Kidney (tissue), 13 donors: ENCODE measurements at regions not wholly inside any gene's neighbourhood (a gene's known extent, or its start where the extent isn't known, plus 50 kb on each side); places are given as distances from the start of the nearest gene placed in this dataset.

Source experiments
- DNase-seq, 5 donors: peaks; one replicate each; pipeline ENCODE4 v3.0.0-alpha.2; 2013 to 2020
- FAIRE-seq: peaks from 2 replicates; lab custom pipeline; 2012; peaks lifted over from hg19 to GRCh38; lab: Jason Lieb, UNC
- H3K27ac ChIP-seq, 2 donors: one replicate each; pipeline ENCODE4 v1.7.0; 2013; ENCODE audit warnings: low read depth in 2 of 2, low read length in 2 of 2, inconsistent platforms in 1 of 2
- H3K27me3 ChIP-seq: one replicate; pipeline ENCODE4 v1.7.1; 2013; ENCODE audit warnings: low read length, inconsistent platforms; ENCODE audit not compliant: control insufficient read depth, insufficient read depth
- H3K36me3 ChIP-seq, 3 donors: one replicate each; pipeline versions ENCODE4 v1.7.0 to v1.7.1; 2013; ENCODE audit warnings: low read length in 3 of 3, control low read depth in 1 of 3, inconsistent platforms in 1 of 3; ENCODE audit not compliant: insufficient read depth in 3 of 3, control insufficient read depth in 2 of 3
- H3K4me1 ChIP-seq, 3 donors: one replicate each; pipeline versions ENCODE4 v1.7.0 to v1.7.1; 2013; ENCODE audit warnings: low read length in 3 of 3, inconsistent platforms in 1 of 3, low read depth in 1 of 3; ENCODE audit not compliant: control insufficient read depth in 2 of 3, insufficient read depth in 2 of 3
- H3K4me3 ChIP-seq, 3 donors: one replicate each; pipeline versions ENCODE4 v1.7.0 to v1.8.1; 2013; ENCODE audit warnings: low read length in 3 of 3, control low read depth in 1 of 3, inconsistent platforms in 1 of 3
- H3K9ac ChIP-seq, 3 donors: one replicate each; pipeline versions ENCODE4 v1.7.0 to v1.7.1; 2013; ENCODE audit warnings: low read length in 3 of 3, control low read depth in 1 of 3, inconsistent platforms in 1 of 3
- H3K9me3 ChIP-seq, 3 donors: one replicate each; pipeline versions ENCODE4 v1.7.0 to v1.7.1; 2013; ENCODE audit warnings: low read length in 3 of 3, control low read depth in 1 of 3, inconsistent platforms in 1 of 3; ENCODE audit not compliant: control insufficient read depth in 2 of 3, insufficient read depth in 1 of 3
- intact Hi-C: fragments of 100-400 bp; cut with DNase I; formaldehyde crosslinking; loops from one replicate; pipeline ENCODE4 v1.11.1; 2022
- TF ChIP-seq, protein P1 (sequence below): IDR thresholded peaks from 3 replicates; pipeline ENCODE4 v1.5.1; 2012; ENCODE audit warnings: mild to moderate bottlenecking, moderate library complexity, borderline replicate concordance; ENCODE audit not compliant: insufficient read depth; ENCODE audit errors: extremely low read depth
- donor health status: control.
- donor health status: control.
- donor health status: control.
- donor health status: control.
- donor health status: control.
- donor health status: DM: yes; HTN: yes; CAD: no.
- donor health status: Normal renal cell carcinoma (clear cell type).

- H3K36me3 ChIP-seq: no peaks in the 10 kb centered on the region
- H3K4me1 ChIP-seq: no peaks in the 10 kb centered on the region
- H3K9me3 ChIP-seq: no peaks in the 10 kb centered on the region
- H3K27ac ChIP-seq: no peak overlapping the region
- no peak overlapping the region for H3K4me3 ChIP-seq
- intact Hi-C loops: no loop called here
- TF ChIP-seq, protein P1, sequence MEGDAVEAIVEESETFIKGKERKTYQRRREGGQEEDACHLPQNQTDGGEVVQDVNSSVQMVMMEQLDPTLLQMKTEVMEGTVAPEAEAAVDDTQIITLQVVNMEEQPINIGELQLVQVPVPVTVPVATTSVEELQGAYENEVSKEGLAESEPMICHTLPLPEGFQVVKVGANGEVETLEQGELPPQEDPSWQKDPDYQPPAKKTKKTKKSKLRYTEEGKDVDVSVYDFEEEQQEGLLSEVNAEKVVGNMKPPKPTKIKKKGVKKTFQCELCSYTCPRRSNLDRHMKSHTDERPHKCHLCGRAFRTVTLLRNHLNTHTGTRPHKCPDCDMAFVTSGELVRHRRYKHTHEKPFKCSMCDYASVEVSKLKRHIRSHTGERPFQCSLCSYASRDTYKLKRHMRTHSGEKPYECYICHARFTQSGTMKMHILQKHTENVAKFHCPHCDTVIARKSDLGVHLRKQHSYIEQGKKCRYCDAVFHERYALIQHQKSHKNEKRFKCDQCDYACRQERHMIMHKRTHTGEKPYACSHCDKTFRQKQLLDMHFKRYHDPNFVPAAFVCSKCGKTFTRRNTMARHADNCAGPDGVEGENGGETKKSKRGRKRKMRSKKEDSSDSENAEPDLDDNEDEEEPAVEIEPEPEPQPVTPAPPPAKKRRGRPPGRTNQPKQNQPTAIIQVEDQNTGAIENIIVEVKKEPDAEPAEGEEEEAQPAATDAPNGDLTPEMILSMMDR: no peak
- no peak for FAIRE-seq
- DNase-seq: no peak
- H3K9ac ChIP-seq: no peak overlapping the region
- no peaks in the 10 kb centered on the region for H3K27me3 ChIP-seq
Measured at GRCh38 chr12:111212814-111213456, 156.0 kb downstream of the PHETA1 start.

- Histone ChIP-seq H3K4me1 (no peaks in the 10 kb centered on the region), H3K27me3 (no peaks in the 10 kb centered on the region), H3K4me3 (no peak overlapping the region), H3K9me3 (no peaks in the 10 kb centered on the region), H3K27ac (no peak overlapping the region), H3K36me3 (no peaks in the 10 kb centered on the region), H3K9ac (no peak overlapping the region)
- FAIRE-seq (no peak), DNase-seq (peak in 3 of 5 donors; percentile 71 to 79 (median 76))
- TF ChIP-seq, protein P1: no peak
- intact Hi-C loops: no loop called here
Measured at GRCh38 chr12:111211910-111212757, 156.8 kb downstream of the PHETA1 start.

DNA sequence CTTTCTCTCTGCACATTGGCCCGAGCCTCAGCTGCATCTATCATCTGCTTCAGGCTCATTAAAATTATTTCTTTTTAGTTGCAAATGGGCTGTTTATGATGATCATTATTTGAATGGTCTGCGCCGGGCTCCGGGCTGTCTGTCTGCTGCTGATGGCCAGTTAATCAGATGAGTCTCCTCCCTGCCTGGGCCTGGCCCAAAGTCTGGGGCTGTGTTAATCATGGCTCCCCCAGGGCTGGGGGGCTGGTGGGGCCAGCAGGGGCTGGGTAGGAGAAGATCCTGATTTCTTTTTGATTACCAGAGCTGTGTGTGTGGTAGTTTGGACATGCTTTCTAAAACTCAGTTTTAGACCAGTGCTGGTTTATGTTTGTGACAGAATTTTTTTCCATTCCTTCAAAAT, 159.1 kb downstream of the PHETA1 start:
- Histone ChIP-seq H3K9me3 (no peaks in the 10 kb centered on the region), H3K9ac (no peak overlapping the region), H3K27ac (no peak overlapping the region), H3K27me3 (no peaks in the 10 kb centered on the region), H3K4me1 (no peaks in the 10 kb centered on the region), H3K36me3 (no peaks in the 10 kb centered on the region), H3K4me3 (no peak overlapping the region)
- TF ChIP-seq, protein P1: no peak
- no peak for FAIRE-seq
- no peak for DNase-seq
- intact Hi-C loops: no loop called here
